Amygdala (tissue), 56 donors: ENCODE measurements at regions not wholly inside any gene's neighbourhood (a gene's known extent, or its start where the extent isn't known, plus 50 kb on each side); places are given as distances from the start of the nearest gene placed in this dataset.

Experiments
- DNase-seq, 56 donors: peaks; one replicate each; lab custom pipeline; 2025; lab: John Stamatoyannopoulos, UW

GRCh38 chr3:74564560-74564959 is 49.9 kb downstream of the CNTN3 start:
- no peak for DNase-seq

- peak in 2 of 56 donors; percentile 5 to 27 for DNase-seq
These were observed 51.7 kb downstream of the CNTN3 start for GRCh38 chr3:74562558-74563269.

DNA sequence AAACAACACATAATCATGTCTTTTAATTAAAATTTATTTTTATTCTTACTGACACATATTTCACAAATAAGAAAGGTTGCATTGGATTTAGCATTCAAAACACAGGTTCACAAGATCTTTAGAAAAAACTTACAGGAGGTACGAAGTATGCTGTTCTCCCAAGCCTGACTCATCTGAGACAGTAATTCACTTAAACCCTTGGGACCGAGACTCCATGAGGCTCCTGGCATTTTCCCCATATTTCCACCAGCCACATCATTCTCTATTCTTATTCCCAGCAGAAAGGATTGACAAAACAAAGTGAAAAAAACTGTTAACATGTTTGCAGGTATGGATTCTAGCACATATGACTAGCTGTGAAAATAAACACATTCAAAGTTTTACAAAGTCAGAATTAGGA is 52.6 kb downstream of the CNTN3 start:
- no peak for DNase-seq

GRCh38 chr3:74559261-74559660 is 55.2 kb downstream of the CNTN3 start:
- DNase-seq = no peak

DNA sequence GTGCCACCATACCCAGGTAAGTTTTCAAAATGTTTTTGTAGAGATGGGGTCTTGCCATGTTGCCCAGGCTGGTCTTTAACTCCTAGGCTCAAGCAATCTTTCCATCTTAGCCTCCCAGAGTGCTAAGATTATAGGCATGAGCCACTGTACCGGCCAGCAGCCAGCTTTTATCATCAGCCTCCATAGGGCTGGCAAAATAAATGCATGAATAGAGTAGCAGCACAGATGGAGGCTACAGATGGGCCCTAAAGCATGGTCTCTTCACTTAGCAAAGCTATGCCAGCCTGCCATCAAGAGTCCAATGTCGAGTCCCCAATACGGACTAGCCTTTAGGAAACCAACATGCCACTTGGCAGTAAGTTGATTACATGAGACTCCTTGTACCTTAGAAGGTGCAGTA is 63.8 kb downstream of the CNTN3 start:
- DNase-seq = no peak

GRCh38 chr3:74546426-74546825 is 68.0 kb downstream of the CNTN3 start:
- DNase-seq = no peak

GRCh38 chr3:74542441-74542840 is 72.0 kb downstream of the CNTN3 start:
- no peak for DNase-seq

GRCh38 chr3:74539876-74540275 is 74.6 kb downstream of the CNTN3 start:
- no peak for DNase-seq

- no peak for DNase-seq
These were observed 75.8 kb downstream of the CNTN3 start for GRCh38 chr3:74538669-74539068.

DNA sequence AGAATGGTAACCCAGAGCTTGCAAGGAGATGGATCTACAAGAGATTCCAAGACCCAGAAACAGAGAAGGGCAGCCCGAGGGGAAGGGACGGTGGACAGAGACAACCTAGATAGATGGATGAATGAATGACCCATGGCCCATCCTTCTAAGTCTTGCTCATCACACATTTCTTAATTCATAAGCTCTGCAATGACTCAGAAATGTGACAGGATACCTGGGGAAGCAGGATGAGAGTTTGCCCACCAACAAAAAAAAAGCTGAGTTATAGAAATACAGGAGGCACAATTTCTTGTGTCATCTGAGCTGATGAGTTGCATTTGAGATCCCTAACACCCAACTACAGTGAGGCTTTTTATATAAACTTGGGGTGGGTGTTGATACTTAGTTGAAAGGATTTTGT is 76.6 kb downstream of the CNTN3 start:
- no peak for DNase-seq

GRCh38 chr3:74537164-74537563 is 77.3 kb downstream of the CNTN3 start:
- no peak for DNase-seq

GRCh38 chr3:74535281-74535680 is 79.2 kb downstream of the CNTN3 start:
- DNase-seq = no peak

GRCh38 chr3:74534611-74535010 is 79.8 kb downstream of the CNTN3 start:
- DNase-seq = no peak

- DNase-seq = no peak
These were observed 82.0 kb downstream of the CNTN3 start for GRCh38 chr3:74532446-74532845.

DNA sequence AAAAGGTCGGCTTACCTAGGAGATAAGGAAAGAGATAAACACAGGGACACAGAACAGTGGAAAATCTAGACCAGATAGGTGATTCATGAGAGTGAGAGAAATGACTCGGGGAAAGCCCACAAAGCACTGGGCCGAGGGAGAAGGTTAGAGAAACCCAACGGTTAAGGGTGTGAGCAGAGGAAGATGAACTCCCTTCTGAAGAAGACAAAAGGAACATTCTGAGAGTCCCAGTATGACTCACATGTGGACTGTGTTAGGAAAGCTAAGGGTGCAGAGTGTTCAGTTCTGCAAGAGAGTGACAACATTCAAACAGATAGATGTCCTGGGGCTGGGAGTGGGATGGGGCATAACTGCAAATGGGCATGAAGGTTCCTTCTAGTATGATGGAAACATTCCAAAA is 83.0 kb downstream of the CNTN3 start:
- DNase-seq = no peak

GRCh38 chr3:74529145-74529544 is 85.3 kb downstream of the CNTN3 start:
- DNase-seq = no peak

GRCh38 chr3:74527566-74527965 is 86.9 kb downstream of the CNTN3 start:
- DNase-seq = no peak

DNA sequence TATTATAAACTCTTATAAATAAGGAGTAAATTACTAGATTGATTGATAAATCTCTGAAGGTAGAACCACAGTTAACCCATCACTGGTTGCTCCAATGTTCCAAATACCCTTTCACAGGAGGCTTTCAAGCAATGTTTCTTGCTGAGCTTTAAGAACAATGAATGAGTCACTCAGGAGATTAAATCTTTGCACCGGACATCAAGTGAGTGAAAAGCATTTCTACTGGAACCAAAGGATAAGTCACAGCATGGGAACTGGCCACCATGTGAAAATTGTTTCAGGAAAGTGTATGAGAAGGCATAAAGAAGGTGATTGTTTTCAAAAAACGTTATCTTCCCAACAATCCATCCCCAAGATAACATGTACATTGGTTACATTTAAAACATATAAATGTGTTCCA is 90.6 kb downstream of the CNTN3 start:
- DNase-seq = no peak

DNA sequence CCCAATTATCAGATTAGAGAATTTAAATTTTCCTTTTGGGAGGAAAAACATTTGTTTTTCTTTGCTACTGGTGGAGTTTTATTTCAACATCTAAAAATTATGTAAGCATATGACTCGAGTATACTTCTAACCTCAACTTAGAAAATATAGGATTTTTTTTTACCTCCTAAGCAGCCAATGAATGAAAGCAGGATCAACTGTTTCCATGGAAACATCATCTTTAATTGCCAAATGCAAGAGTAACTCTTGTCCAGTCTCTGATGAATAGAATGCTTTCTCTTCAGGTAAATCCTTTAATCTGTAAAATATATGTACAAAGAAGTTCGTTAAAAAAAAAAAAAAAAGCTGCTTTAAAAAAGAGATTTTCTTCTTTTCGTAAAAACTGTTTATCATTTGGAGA is 93.6 kb downstream of the CNTN3 start:
- DNase-seq = no peak

- DNase-seq = no peak
These were observed 95.8 kb downstream of the CNTN3 start for GRCh38 chr3:74518610-74519009.

DNA sequence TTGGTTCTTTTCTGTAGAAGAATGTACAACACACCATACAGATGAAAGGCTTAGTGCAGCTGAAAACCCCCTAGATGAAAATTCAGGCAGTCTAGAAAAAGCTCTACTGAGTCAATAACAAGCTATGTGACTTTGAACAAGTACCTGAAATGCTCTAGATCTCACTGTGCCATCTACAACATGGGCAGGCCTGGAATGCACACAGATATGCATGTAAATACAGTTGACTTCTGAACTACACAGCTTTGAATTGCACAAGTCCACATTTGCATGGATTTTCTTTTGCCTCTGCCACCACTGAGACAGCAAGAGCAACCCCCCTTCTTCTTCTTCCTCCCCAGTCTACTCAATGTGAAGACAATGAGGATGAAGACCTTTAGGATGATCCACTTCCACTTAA is 98.4 kb downstream of the CNTN3 start:
- DNase-seq = no peak

DNA sequence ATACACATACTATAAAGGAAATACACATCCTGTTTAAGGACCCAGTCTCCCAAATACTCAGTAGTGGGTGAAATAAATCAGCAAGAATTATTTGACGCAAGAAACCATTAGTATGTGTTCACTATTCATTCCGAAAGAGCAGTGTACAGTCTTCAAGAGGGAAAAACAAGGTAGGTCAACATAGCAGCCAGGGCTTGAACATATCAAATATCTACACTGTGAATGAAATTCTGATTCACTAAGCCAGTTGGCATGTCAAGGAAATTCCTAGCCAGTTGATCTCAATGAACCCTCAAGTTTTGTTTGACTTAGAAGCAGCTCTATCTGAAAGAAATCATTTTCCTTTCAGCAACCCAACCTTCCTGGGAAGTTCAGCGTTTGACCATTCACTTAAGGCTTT is 99.0 kb downstream of the CNTN3 start:
- DNase-seq = no peak

DNA sequence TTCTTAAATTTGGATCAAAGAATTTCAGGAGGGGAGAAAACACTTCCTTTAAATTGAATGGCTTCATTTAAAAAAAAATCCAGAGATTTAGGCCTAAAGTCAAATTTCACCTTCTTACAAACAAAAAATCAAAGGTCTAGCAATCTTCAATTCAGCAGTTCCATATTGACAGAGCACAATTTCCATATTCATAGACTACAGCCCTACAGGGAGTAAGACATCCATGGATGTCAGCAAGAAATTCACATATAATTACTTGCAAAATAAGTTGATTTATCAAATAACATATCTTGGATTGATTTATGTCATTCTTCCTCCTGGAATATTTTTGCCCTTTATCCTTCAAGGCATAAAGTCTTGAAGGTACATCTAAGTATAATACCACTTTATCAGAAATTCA is 103.4 kb downstream of the CNTN3 start:
- no peak for DNase-seq
